ENCODE measurements at regions not wholly inside any gene's neighbourhood (a gene's known extent, or its start where the extent isn't known, plus 50 kb on each side); places are given as distances from the start of the nearest gene placed in this dataset.
"Not testable (repeated sequence)": the region's sequence is repeated elsewhere in the genome, so short reads cannot be mapped to it uniquely, and the experiment has no call there.

GRCh38 chrX:107384397-107385105, 64.9 kb upstream of the FRMPD3 start:
- Mint-ChIP-seq H3K27me3 (ENCODE audit: low read depth, unreplicated experiment) (peaks cover 6% of the 10 kb centered on the region), H3K4me3 (ENCODE audit: unreplicated experiment) (no peak overlapping the region), H3K27ac (ENCODE audit: unreplicated experiment) (no peak overlapping the region), H3K4me1 (ENCODE audit: low read depth, unreplicated experiment) (no peaks in the 10 kb centered on the region), H3K36me3 (ENCODE audit: low read depth, unreplicated experiment) (no peaks in the 10 kb centered on the region), H3K9me3 (ENCODE audit: unreplicated experiment) (no peaks in the 10 kb centered on the region)
- FAIRE-seq (peak; percentile 26), DNase-seq (ENCODE audit: low read depth) (no peak)
- no peak overlapping the region for H3K27ac ChIP-seq (ENCODE audit: low read depth, low read length)
- no peaks in the 10 kb centered on the region for H3K79me2 ChIP-seq (ENCODE audit: insufficient read depth, low read length)
- no peak overlapping the region for H3K9ac ChIP-seq (ENCODE audit: low read length)
- no peaks in the 10 kb centered on the region for H3K4me1 ChIP-seq (ENCODE audit: insufficient read depth, low read length)
- H4K20me1 ChIP-seq (ENCODE audit: insufficient read depth, low read length), result no peaks in the 10 kb centered on the region
- no peak overlapping the region for H2AFZ ChIP-seq (ENCODE audit: low read depth, low read length)
- H3K4me3 ChIP-seq (ENCODE audit: insufficient read depth, low read depth, low read length), result no peak overlapping the region
- H3K9me3 ChIP-seq (ENCODE audit: insufficient read depth, low read depth, low read length), result no peaks in the 10 kb centered on the region
- no peak overlapping the region for H3K4me2 ChIP-seq (ENCODE audit: low read length)
- no peak for TF ChIP-seq CTCF (IDR thresholded peaks at IDR 0.05; ENCODE audit: insufficient read depth, low read depth, low read length)
- no peak for TF ChIP-seq EZH2 (IDR thresholded peaks at IDR 0.05; ENCODE audit: insufficient read depth, low read length)
- no peaks in the 10 kb centered on the region for H3K36me3 ChIP-seq (ENCODE audit: insufficient read depth, low read length)
- no peaks in the 10 kb centered on the region for H3K27me3 ChIP-seq (ENCODE audit: insufficient read depth, low read length)

GRCh38 chrX:107389726-107390125, 59.7 kb upstream of the FRMPD3 start:
- Mint-ChIP-seq H3K27me3 (ENCODE audit: low read depth, unreplicated experiment) (no peaks in the 10 kb centered on the region), H3K27ac (ENCODE audit: unreplicated experiment) (no peak overlapping the region), H3K4me3 (ENCODE audit: unreplicated experiment) (no peak overlapping the region), H3K9me3 (ENCODE audit: unreplicated experiment) (no peaks in the 10 kb centered on the region), H3K4me1 (ENCODE audit: low read depth, unreplicated experiment) (no peaks in the 10 kb centered on the region), H3K36me3 (ENCODE audit: low read depth, unreplicated experiment) (no peaks in the 10 kb centered on the region)
- Histone ChIP-seq H2AFZ (ENCODE audit: low read depth, low read length) (no peak overlapping the region), H3K4me2 (ENCODE audit: low read length) (no peak overlapping the region), H4K20me1 (ENCODE audit: insufficient read depth, low read length) (no peaks in the 10 kb centered on the region), H3K79me2 (ENCODE audit: insufficient read depth, low read length) (no peaks in the 10 kb centered on the region), H3K4me3 (ENCODE audit: insufficient read depth, low read depth, low read length) (no peak overlapping the region), H3K27me3 (ENCODE audit: insufficient read depth, low read length) (no peaks in the 10 kb centered on the region), H3K36me3 (ENCODE audit: insufficient read depth, low read length) (no peaks in the 10 kb centered on the region), H3K27ac (ENCODE audit: low read depth, low read length) (no peak overlapping the region), H3K9ac (ENCODE audit: low read length) (no peak overlapping the region), H3K9me3 (ENCODE audit: insufficient read depth, low read depth, low read length) (no peaks in the 10 kb centered on the region), H3K4me1 (ENCODE audit: insufficient read depth, low read length) (no peaks in the 10 kb centered on the region)
- FAIRE-seq (no peak), DNase-seq (ENCODE audit: low read depth) (no peak)
- TF ChIP-seq CTCF (IDR thresholded peaks at IDR 0.05; ENCODE audit: insufficient read depth, low read depth, low read length), result no peak
- no peak for TF ChIP-seq EZH2 (IDR thresholded peaks at IDR 0.05; ENCODE audit: insufficient read depth, low read length)

GRCh38 chrX:107393656-107394055, 55.8 kb upstream of the FRMPD3 start:
- not testable (repeated sequence) for H3K27me3 ChIP-seq (ENCODE audit: insufficient read depth, low read length); H2AFZ ChIP-seq (ENCODE audit: low read depth, low read length); H3K4me3 Mint-ChIP-seq (ENCODE audit: unreplicated experiment); H3K27me3 Mint-ChIP-seq (ENCODE audit: low read depth, unreplicated experiment); H3K36me3 Mint-ChIP-seq (ENCODE audit: low read depth, unreplicated experiment); H3K36me3 ChIP-seq (ENCODE audit: insufficient read depth, low read length); H3K27ac ChIP-seq (ENCODE audit: low read depth, low read length); H4K20me1 ChIP-seq (ENCODE audit: insufficient read depth, low read length); H3K9ac ChIP-seq (ENCODE audit: low read length); FAIRE-seq; H3K79me2 ChIP-seq (ENCODE audit: insufficient read depth, low read length); H3K4me3 ChIP-seq (ENCODE audit: insufficient read depth, low read depth, low read length); H3K4me1 ChIP-seq (ENCODE audit: insufficient read depth, low read length); H3K4me2 ChIP-seq (ENCODE audit: low read length); H3K9me3 ChIP-seq (ENCODE audit: insufficient read depth, low read depth, low read length); H3K4me1 Mint-ChIP-seq (ENCODE audit: low read depth, unreplicated experiment); DNase-seq (ENCODE audit: low read depth); H3K27ac Mint-ChIP-seq (ENCODE audit: unreplicated experiment); H3K9me3 Mint-ChIP-seq (ENCODE audit: unreplicated experiment)

All from astrocyte (in vitro differentiated cells and primary cell).